Left ventricle myocardium inferior (tissue), 1 donor: ENCODE measurements at regions not wholly inside any gene's neighbourhood (a gene's known extent, or its start where the extent isn't known, plus 50 kb on each side); places are given as distances from the start of the nearest gene placed in this dataset.

ENCODE experiments used
- DNase-seq: peaks from one replicate; pipeline ENCODE4 v3.0.0-alpha.2; 2020
- H3K27ac ChIP-seq: fragments of 200-600 bp; replicated peaks from 2 replicates; pipeline ENCODE4 v1.8.0; 2021
- H3K27me3 ChIP-seq: fragments of 200-600 bp; 2 replicates; pipeline ENCODE4 v1.8.0; 2021; ENCODE audit warnings: low read depth
- H3K36me3 ChIP-seq: fragments of 200-600 bp; 2 replicates; pipeline ENCODE4 v1.8.0; 2021
- H3K4me1 ChIP-seq: fragments of 200-600 bp; 2 replicates; pipeline ENCODE4 v1.8.0; 2021
- H3K4me3 ChIP-seq: fragments of 200-600 bp; 2 replicates; pipeline ENCODE4 v1.8.0; 2021; ENCODE audit warnings: mild to moderate bottlenecking, moderate library complexity
- H3K9me3 ChIP-seq: fragments of 200-600 bp; replicated peaks from 2 replicates; pipeline ENCODE4 v1.8.0; 2021
- CTCF ChIP-seq: fragments of 200-600 bp; IDR thresholded peaks from 2 replicates; pipeline ENCODE4 v1.8.0; 2021; ENCODE audit warnings: antibody characterized with exemption, mild to moderate bottlenecking, borderline replicate concordance
- intact Hi-C: fragments of 100-400 bp; cut with micrococcal nuclease; formaldehyde crosslinking; loops from one replicate; pipeline ENCODE4 v1.11.0; 2022
- donor health status: DM: no; HTN: yes; CAD: no; lungs with severe emphysema.

DNA sequence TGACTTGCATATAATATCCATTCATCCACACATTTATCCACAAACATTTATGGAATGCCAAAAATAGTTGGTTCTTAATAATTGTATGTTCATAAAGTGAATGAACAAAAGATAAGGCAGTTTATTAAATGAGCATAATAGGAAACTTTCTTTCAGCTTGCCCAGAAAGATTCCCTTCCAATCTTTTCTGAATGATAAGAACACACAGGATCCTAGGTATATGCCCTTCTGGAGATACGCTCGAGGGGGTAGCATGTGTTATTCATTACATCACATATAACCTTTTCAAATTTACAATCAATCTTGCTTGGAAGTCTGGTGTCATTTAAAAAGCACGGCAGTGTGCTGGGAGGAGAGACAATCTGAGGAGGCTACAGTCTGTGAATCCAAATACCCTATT is 80.4 kb upstream of the PDK4 start:
- Histone ChIP-seq H3K36me3 (no peaks in the 10 kb centered on the region), H3K4me1 (no peaks in the 10 kb centered on the region), H3K27me3 (no peaks in the 10 kb centered on the region), H3K9me3 (no peaks in the 10 kb centered on the region), H3K27ac (no peak overlapping the region), H3K4me3 (no peak overlapping the region)
- intact Hi-C loops: no loop called here
- TF ChIP-seq CTCF: no peak
- DNase-seq: no peak

DNA sequence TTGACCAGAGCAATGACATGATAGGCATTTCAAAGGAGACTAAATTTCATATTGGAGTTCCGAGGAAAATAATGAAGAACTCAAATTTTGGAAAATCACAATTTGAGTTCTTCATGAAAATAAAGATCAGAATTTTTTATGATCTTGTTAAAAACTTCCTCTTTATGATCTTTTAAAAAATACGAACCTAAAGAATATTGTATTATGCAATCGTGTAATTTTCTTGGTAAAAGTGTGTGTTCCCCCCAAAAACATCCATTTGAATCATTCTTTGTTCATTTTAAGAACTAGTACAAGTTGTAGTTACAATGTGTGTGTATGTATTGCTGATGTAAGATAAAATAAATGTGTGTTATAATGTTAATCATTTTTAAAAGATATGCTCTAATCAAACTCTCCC is 79.3 kb upstream of the PDK4 start:
- Histone ChIP-seq H3K4me1 (no peaks in the 10 kb centered on the region), H3K9me3 (no peaks in the 10 kb centered on the region), H3K27me3 (no peaks in the 10 kb centered on the region), H3K4me3 (no peak overlapping the region), H3K36me3 (no peaks in the 10 kb centered on the region), H3K27ac (no peak overlapping the region)
- intact Hi-C loops: no loop called here
- no peak for TF ChIP-seq CTCF
- DNase-seq: no peak

- Histone ChIP-seq H3K36me3 (no peaks in the 10 kb centered on the region), H3K27me3 (no peaks in the 10 kb centered on the region), H3K27ac (no peak overlapping the region), H3K9me3 (no peaks in the 10 kb centered on the region), H3K4me1 (no peaks in the 10 kb centered on the region), H3K4me3 (no peak overlapping the region)
- no peak for DNase-seq
- TF ChIP-seq CTCF: no peak
- intact Hi-C loops: no loop called here
Measured at GRCh38 chr7:95675016-95675415, 78.7 kb upstream of the PDK4 start.

GRCh38 chr7:95674101-95674500 is 77.8 kb upstream of the PDK4 start:
- H3K36me3 ChIP-seq: no peaks in the 10 kb centered on the region
- no peaks in the 10 kb centered on the region for H3K9me3 ChIP-seq
- H3K4me1 ChIP-seq: no peaks in the 10 kb centered on the region
- H3K27me3 ChIP-seq: no peaks in the 10 kb centered on the region
- H3K4me3 ChIP-seq: no peak overlapping the region
- intact Hi-C loops: no loop called here
- H3K27ac ChIP-seq: no peak overlapping the region
- DNase-seq: no peak
- TF ChIP-seq CTCF: no peak

GRCh38 chr7:95672434-95672833 is 76.1 kb upstream of the PDK4 start:
- no peak for DNase-seq
- no peak overlapping the region for H3K27ac ChIP-seq
- no peak for TF ChIP-seq CTCF
- H3K36me3 ChIP-seq: no peaks in the 10 kb centered on the region
- no peaks in the 10 kb centered on the region for H3K27me3 ChIP-seq
- intact Hi-C loops: no loop called here
- H3K4me1 ChIP-seq: no peaks in the 10 kb centered on the region
- no peak overlapping the region for H3K4me3 ChIP-seq
- H3K9me3 ChIP-seq: no peaks in the 10 kb centered on the region

DNA sequence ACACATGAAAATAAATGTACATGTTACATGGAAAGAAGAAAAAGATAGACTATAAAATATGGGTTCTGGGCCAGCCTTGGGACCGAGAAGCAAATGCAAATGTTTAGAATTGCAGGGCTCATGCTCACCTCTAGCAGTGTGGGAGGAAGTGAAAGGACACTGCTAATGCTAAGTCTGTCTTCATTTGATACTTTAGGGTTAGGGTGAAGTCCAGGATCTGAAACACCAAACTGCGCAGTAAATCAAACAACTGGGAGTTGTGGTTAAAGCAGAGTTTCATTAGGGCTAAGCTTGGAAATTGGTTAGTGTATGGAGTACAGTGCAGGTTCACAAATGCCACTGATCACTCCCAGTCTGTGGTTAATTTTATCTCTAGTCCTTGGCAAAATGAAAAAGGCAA is 73.2 kb upstream of the PDK4 start:
- no peaks in the 10 kb centered on the region for H3K9me3 ChIP-seq
- H3K36me3 ChIP-seq: no peaks in the 10 kb centered on the region
- no peaks in the 10 kb centered on the region for H3K4me1 ChIP-seq
- no peak overlapping the region for H3K27ac ChIP-seq
- H3K27me3 ChIP-seq: no peaks in the 10 kb centered on the region
- no peak overlapping the region for H3K4me3 ChIP-seq
- TF ChIP-seq CTCF: no peak
- DNase-seq: no peak
- intact Hi-C loops: no loop called here
